H9 (cell line): ENCODE measurements at regions not wholly inside any gene's neighbourhood (a gene's known extent, or its start where the extent isn't known, plus 50 kb on each side); places are given as distances from the start of the nearest gene placed in this dataset.

ENCODE experiments used
- DNase-seq: peaks from one replicate; pipeline ENCODE4 v3.0.0-alpha.2; 2017
- H2AFZ ChIP-seq: one replicate; pipeline ENCODE4 v1.6.1; 2013; ENCODE audit warnings: mild to moderate bottlenecking, low read length, control low read depth, moderate library complexity
- H2AK5ac ChIP-seq: 2 replicates; pipeline ENCODE4 v1.6.1; 2013; ENCODE audit warnings: low read length, control low read depth, mixed read lengths; ENCODE audit not compliant: insufficient read length
- H2BK120ac ChIP-seq: one replicate; pipeline ENCODE4 v1.6.1; 2013; ENCODE audit warnings: low read depth, mild to moderate bottlenecking, low read length, control low read depth, inconsistent platforms; ENCODE audit not compliant: poor library complexity, severe bottlenecking
- H2BK12ac ChIP-seq: 2 replicates; pipeline ENCODE4 v1.6.1; 2013; ENCODE audit warnings: low read length, control low read depth, mixed read lengths, low read depth; ENCODE audit not compliant: insufficient read length
- H2BK15ac ChIP-seq: 2 replicates; pipeline ENCODE4 v1.6.1; 2013; ENCODE audit warnings: low read depth, low read length, control low read depth
- H2BK20ac ChIP-seq: one replicate; pipeline ENCODE4 v1.6.1; 2013; ENCODE audit warnings: low read depth, mild to moderate bottlenecking, low read length, control low read depth, inconsistent platforms; ENCODE audit not compliant: poor library complexity, severe bottlenecking
- H2BK5ac ChIP-seq: 2 replicates; pipeline ENCODE4 v1.6.1; 2013; ENCODE audit warnings: low read length, control low read depth, mixed read lengths; ENCODE audit not compliant: insufficient read length
- H3K14ac ChIP-seq: 2 replicates; pipeline ENCODE4 v1.6.1; 2013; ENCODE audit warnings: low read length, control low read depth; ENCODE audit not compliant: insufficient read depth
- H3K18ac ChIP-seq: 2 replicates; pipeline ENCODE4 v1.6.1; 2013; ENCODE audit warnings: low read depth, mild to moderate bottlenecking, mixed read lengths, low read length, control low read depth; ENCODE audit not compliant: insufficient read length
- H3K23ac ChIP-seq: 2 replicates; pipeline ENCODE4 v1.6.1; 2013; ENCODE audit warnings: low read length, control low read depth, mixed read lengths, low read depth; ENCODE audit not compliant: insufficient read length
- H3K23me2 ChIP-seq: 2 replicates; pipeline ENCODE4 v1.6.1; 2013; ENCODE audit warnings: low read depth, mild to moderate bottlenecking, mixed read lengths, low read length, control low read depth; ENCODE audit not compliant: insufficient read length, poor library complexity, severe bottlenecking
- H3K27ac ChIP-seq: 2 replicates; pipeline ENCODE4 v1.5.1; 2013; ENCODE audit warnings: low read length, control low read depth, mixed read lengths, low read depth; ENCODE audit not compliant: insufficient read length
- H3K27me3 ChIP-seq: 2 replicates; pipeline ENCODE4 v1.6.1; 2013; ENCODE audit warnings: low read length, control low read depth, inconsistent platforms; ENCODE audit not compliant: insufficient read depth
- H3K4ac ChIP-seq: 2 replicates; pipeline ENCODE4 v1.6.1; 2013; ENCODE audit warnings: low read depth, mild to moderate bottlenecking, control low read depth, inconsistent platforms, low read length, moderate library complexity
- H3K4me1 ChIP-seq: 2 replicates; pipeline ENCODE4 v1.6.1; 2013; ENCODE audit warnings: low read length, control low read depth, inconsistent platforms; ENCODE audit not compliant: insufficient read depth
- H3K4me2 ChIP-seq: 2 replicates; pipeline ENCODE4 v1.6.1; 2013; ENCODE audit warnings: low read length, control low read depth, mixed read lengths; ENCODE audit not compliant: insufficient read length, insufficient read depth
- H3K56ac ChIP-seq: 2 replicates; pipeline ENCODE4 v1.6.1; 2013; ENCODE audit warnings: low read depth, mild to moderate bottlenecking, mixed read lengths, low read length, control low read depth; ENCODE audit not compliant: insufficient read length
- H3K79me1 ChIP-seq: 2 replicates; pipeline ENCODE4 v1.6.1; 2013; ENCODE audit warnings: low read depth, mild to moderate bottlenecking, moderate library complexity, low read length, control low read depth, inconsistent platforms; ENCODE audit not compliant: insufficient read depth, poor library complexity, severe bottlenecking
- H3K79me2 ChIP-seq: 2 replicates; pipeline ENCODE4 v1.6.1; 2013; ENCODE audit warnings: low read length, control low read depth, inconsistent platforms; ENCODE audit not compliant: insufficient read depth
- H3K9ac ChIP-seq: 2 replicates; pipeline ENCODE4 v1.6.1; 2013; ENCODE audit warnings: low read length, control low read depth, mixed read lengths; ENCODE audit not compliant: insufficient read length; ENCODE audit errors: extremely low read depth
- H3K9me3 ChIP-seq: one replicate; pipeline ENCODE4 v1.6.1; 2013; ENCODE audit warnings: low read depth, low read length, inconsistent platforms; ENCODE audit not compliant: control insufficient read depth
- H3T11ph ChIP-seq: one replicate; pipeline ENCODE4 v1.6.1; 2013; ENCODE audit warnings: mild to moderate bottlenecking, low read length, control low read depth, inconsistent platforms
- H4K20me1 ChIP-seq: one replicate; pipeline ENCODE4 v1.6.1; 2013; ENCODE audit not compliant: control insufficient read depth, insufficient read length, insufficient read depth
- H4K5ac ChIP-seq: 2 replicates; pipeline ENCODE4 v1.6.1; 2013; ENCODE audit warnings: low read depth, mild to moderate bottlenecking, mixed read lengths, low read length, control low read depth; ENCODE audit not compliant: insufficient read length
- H4K8ac ChIP-seq: replicated peaks from 2 replicates; pipeline ENCODE4 v1.6.1; 2013; ENCODE audit warnings: low read length, control low read depth, mixed read lengths, low read depth; ENCODE audit not compliant: insufficient read length
- H4K91ac ChIP-seq: 2 replicates; pipeline ENCODE4 v1.6.1; 2013; ENCODE audit warnings: low read depth, mild to moderate bottlenecking, moderate library complexity, mixed read lengths, low read length, control low read depth; ENCODE audit not compliant: insufficient read length
- H3K27ac Mint-ChIP-seq, 3 experiments: 2 replicates in 2 of 3; 3 replicates in 1 of 3; pipeline ENCODE4 v1.8.0; 2020 to 2021; ENCODE audit warnings: mixed read lengths in 3 of 3, mild to moderate bottlenecking in 1 of 3, moderate library complexity in 1 of 3
- H3K27me3 Mint-ChIP-seq: 2 replicates; pipeline ENCODE4 v1.8.0; 2021; ENCODE audit warnings: low read depth, mild to moderate bottlenecking, moderate library complexity, mixed read lengths
- H3K36me3 Mint-ChIP-seq, 3 experiments: 2 replicates in 2 of 3; 3 replicates in 1 of 3; pipeline ENCODE4 v1.8.0; 2020 to 2021; ENCODE audit warnings: low read depth in 3 of 3, mixed read lengths in 3 of 3; ENCODE audit not compliant: insufficient read depth in 1 of 3
- H3K4me1 Mint-ChIP-seq, 2 experiments: 2 replicates each; pipeline ENCODE4 v1.8.0; 2020; ENCODE audit warnings: mixed read lengths in 2 of 2
- H3K4me3 Mint-ChIP-seq, 2 experiments: 2 replicates in 1 of 2; 3 replicates in 1 of 2; pipeline ENCODE4 v1.8.0; 2020 to 2021; ENCODE audit warnings: mild to moderate bottlenecking in 2 of 2, mixed read lengths in 2 of 2, moderate library complexity in 1 of 2
- H3K9me3 Mint-ChIP-seq, 2 experiments: 2 replicates in 1 of 2; 3 replicates in 1 of 2; pipeline ENCODE4 v1.8.0; 2020; ENCODE audit warnings: mild to moderate bottlenecking in 2 of 2, mixed read lengths in 2 of 2, moderate library complexity in 1 of 2
- WGBS: extraction: QIAGEN DNeasy Blood & Tissue Kit; methylation state at CpG from one replicate; pipeline ENCODE4 v1.1.7; 2013; ENCODE audit warnings: missing lambda C conversion rate, low lambda C conversion rate, mixed read lengths; ENCODE audit not compliant: insufficient read length; ENCODE audit errors: extremely low coverage; 5-methylcytosine and 5-hydroxymethylcytosine counted together
- TF ChIP-seq, protein P1 (sequence below): fragments of 200-600 bp; sonication (generic); conservative IDR thresholded peaks from 3 replicates; pipeline ENCODE4 v1.8.0; 2021; ENCODE audit warnings: antibody characterized with exemption, mild to moderate bottlenecking

GRCh38 chr14:76656592-76656991 is 104.7 kb upstream of the VASH1 start:
- H3K27me3 Mint-ChIP-seq, result peaks cover 2% of the 10 kb centered on the region
- H3K27ac Mint-ChIP-seq, result no peak overlapping the region
- H3K4me2 ChIP-seq, result no peak overlapping the region

More at GRCh38 chr14:76656592-76656991, 104.7 kb upstream of the VASH1 start:
- H3K9me3 ChIP-seq, result peaks cover 5% of the 10 kb centered on the region
- no peaks in the 10 kb centered on the region for H4K20me1 ChIP-seq
- peaks cover 0 to 15% (median 0%) of the 10 kb centered on the region in 3 experiments; a peak in 1 of 7 replicates for H3K36me3 Mint-ChIP-seq
- H3K4me3 Mint-ChIP-seq, result no peak overlapping the region
- H2BK12ac ChIP-seq, result no peak overlapping the region
- no peak overlapping the region for H2AFZ ChIP-seq
- H3K18ac ChIP-seq, result no peak overlapping the region
- H3K14ac ChIP-seq, result no peak overlapping the region
- no peak overlapping the region for H2AK5ac ChIP-seq
- H3K79me1 ChIP-seq, result no peaks in the 10 kb centered on the region
- H3K23ac ChIP-seq, result no peak overlapping the region
- no peak overlapping the region for H4K5ac ChIP-seq
- WGBS, result no CpG with 5 or more reads among the region's 5 CpGs
- no peak overlapping the region for H4K8ac ChIP-seq
- H3K79me2 ChIP-seq, result no peaks in the 10 kb centered on the region
- no peak overlapping the region for H3K9ac ChIP-seq
- no peaks in the 10 kb centered on the region for H3K23me2 ChIP-seq
- no peak overlapping the region for H3K56ac ChIP-seq
- no peak overlapping the region for H3K4ac ChIP-seq
- no peaks in the 10 kb centered on the region for H3K4me1 ChIP-seq
- no peak for DNase-seq
- no peak overlapping the region for H2BK5ac ChIP-seq
- no peaks in the 10 kb centered on the region for H3K4me1 Mint-ChIP-seq
- no peak overlapping the region for H4K91ac ChIP-seq
- H2BK120ac ChIP-seq, result no peak overlapping the region
- H2BK20ac ChIP-seq, result no peak overlapping the region
- TF ChIP-seq, protein P1, sequence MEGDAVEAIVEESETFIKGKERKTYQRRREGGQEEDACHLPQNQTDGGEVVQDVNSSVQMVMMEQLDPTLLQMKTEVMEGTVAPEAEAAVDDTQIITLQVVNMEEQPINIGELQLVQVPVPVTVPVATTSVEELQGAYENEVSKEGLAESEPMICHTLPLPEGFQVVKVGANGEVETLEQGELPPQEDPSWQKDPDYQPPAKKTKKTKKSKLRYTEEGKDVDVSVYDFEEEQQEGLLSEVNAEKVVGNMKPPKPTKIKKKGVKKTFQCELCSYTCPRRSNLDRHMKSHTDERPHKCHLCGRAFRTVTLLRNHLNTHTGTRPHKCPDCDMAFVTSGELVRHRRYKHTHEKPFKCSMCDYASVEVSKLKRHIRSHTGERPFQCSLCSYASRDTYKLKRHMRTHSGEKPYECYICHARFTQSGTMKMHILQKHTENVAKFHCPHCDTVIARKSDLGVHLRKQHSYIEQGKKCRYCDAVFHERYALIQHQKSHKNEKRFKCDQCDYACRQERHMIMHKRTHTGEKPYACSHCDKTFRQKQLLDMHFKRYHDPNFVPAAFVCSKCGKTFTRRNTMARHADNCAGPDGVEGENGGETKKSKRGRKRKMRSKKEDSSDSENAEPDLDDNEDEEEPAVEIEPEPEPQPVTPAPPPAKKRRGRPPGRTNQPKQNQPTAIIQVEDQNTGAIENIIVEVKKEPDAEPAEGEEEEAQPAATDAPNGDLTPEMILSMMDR, result no peak
- H3K27ac ChIP-seq, result no peak overlapping the region
- peaks cover 16 to 18% of the 10 kb centered on the region in 2 experiments for H3K9me3 Mint-ChIP-seq
- no peaks in the 10 kb centered on the region for H3K27me3 ChIP-seq
- H2BK15ac ChIP-seq, result no peak overlapping the region
- no peak overlapping the region for H3T11ph ChIP-seq
